GM12878 (cell line): ENCODE measurements at regions not wholly inside any gene's neighbourhood (a gene's known extent, or its start where the extent isn't known, plus 50 kb on each side); places are given as distances from the start of the nearest gene placed in this dataset.

Experiments used
- BCLAF1 ChIP-seq: fragments of 450-650 bp; IDR thresholded peaks from 2 replicates; pipeline ENCODE4 v1.6.1; 2017; ENCODE audit warnings: antibody characterized with exemption, mild to moderate bottlenecking, moderate library complexity
- DPF2 ChIP-seq: fragments of 450-650 bp; IDR thresholded peaks from 2 replicates; pipeline ENCODE4 v1.6.1; 2017; ENCODE audit warnings: mild to moderate bottlenecking
- FOXM1 ChIP-seq: IDR thresholded peaks from 2 replicates; pipeline ENCODE4 v1.6.1; 2012; ENCODE audit warnings: low read depth, mild to moderate bottlenecking, inconsistent platforms, low read length, moderate library complexity
- GATAD2B ChIP-seq: fragments of 450-650 bp; conservative IDR thresholded peaks from 2 replicates; pipeline ENCODE4 v1.6.1; 2017; ENCODE audit warnings: low read depth, mild to moderate bottlenecking, moderate library complexity
- KDM1A ChIP-seq: fragments of 200-600 bp; sonication (generic); IDR thresholded peaks from 2 replicates; pipeline ENCODE4 v1.6.1; 2016; ENCODE audit warnings: borderline replicate concordance
- STAT3 ChIP-seq: IDR thresholded peaks from 2 replicates; pipeline ENCODE4 v1.6.1; 2011; ENCODE audit warnings: low read depth, low read length, improper control_type of control experiment
- TAF1 ChIP-seq: IDR thresholded peaks from 2 replicates; pipeline ENCODE4 v1.6.1; 2011; ENCODE audit warnings: mild to moderate bottlenecking, low read depth, low read length, borderline replicate concordance
- TCF3 ChIP-seq: IDR thresholded peaks from 2 replicates; pipeline ENCODE4 v1.6.1; 2012; ENCODE audit warnings: low read depth, mild to moderate bottlenecking, low read length, borderline replicate concordance; ENCODE audit not compliant: insufficient read depth
- ZNF592 ChIP-seq: fragments of 450-650 bp; IDR thresholded peaks from 2 replicates; pipeline ENCODE4 v1.6.1; 2017; ENCODE audit warnings: mild to moderate bottlenecking, moderate library complexity

DNA sequence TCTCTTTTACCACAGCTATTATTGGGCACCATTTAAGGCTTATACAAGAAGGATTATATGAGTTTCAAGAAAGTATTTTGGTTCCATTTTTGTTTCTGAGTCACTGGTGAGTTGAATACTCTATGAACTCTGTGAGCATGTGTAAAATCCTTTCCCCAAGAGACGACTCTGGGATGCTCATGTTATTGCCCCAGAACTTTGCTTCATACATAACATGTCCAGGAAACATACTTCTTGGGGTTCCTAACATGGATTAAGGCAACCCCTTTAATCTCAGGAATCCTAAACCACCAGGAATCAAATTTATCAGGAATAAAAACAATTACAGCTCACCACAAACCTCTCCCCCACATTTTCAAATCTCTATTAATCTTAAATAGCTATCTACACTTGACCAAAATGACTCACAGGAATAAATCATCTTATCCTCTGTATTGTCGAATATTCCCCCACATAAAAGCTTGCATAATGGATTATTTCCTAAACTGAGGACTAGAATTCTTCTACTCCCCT lies 117.5 kb upstream of the COL21A1 start (continued):
- TF ChIP-seq TCF3 (no peak), GATAD2B (no peak), BCLAF1 (no peak), TAF1 (no peak), DPF2 (no peak), ZNF592 (no peak), FOXM1 (no peak), KDM1A (no peak), STAT3 (no peak)
